ENCODE measurements at regions not wholly inside any gene's neighbourhood (a gene's known extent, or its start where the extent isn't known, plus 50 kb on each side); places are given as distances from the start of the nearest gene placed in this dataset.

DNA sequence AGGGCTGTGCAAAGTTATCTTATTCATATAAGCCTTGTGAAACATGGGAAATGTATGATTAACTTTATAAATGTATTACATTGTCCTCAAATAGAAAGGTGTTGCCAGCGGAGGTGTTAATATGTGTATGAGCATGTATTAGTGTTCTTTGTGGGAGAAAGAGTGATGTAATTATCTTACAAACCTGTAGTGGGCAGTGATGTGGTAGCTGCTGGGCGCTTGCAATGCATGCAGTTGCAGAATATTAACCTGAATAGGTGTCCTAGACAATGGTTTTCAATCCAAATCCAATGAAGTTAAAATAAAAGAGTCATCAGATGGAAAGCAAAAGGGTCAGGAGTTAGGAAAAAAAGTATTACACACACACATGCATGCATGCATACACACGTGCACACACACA lies 881.3 kb upstream of the CADM2 start:
- H3K27ac ChIP-seq, result no peak overlapping the region
- H3K36me3 ChIP-seq, result no peaks in the 10 kb centered on the region
- H3K4me3 ChIP-seq, result no peak overlapping the region
- no peaks in the 10 kb centered on the region for H3K27me3 ChIP-seq
- TF ChIP-seq, protein P1, sequence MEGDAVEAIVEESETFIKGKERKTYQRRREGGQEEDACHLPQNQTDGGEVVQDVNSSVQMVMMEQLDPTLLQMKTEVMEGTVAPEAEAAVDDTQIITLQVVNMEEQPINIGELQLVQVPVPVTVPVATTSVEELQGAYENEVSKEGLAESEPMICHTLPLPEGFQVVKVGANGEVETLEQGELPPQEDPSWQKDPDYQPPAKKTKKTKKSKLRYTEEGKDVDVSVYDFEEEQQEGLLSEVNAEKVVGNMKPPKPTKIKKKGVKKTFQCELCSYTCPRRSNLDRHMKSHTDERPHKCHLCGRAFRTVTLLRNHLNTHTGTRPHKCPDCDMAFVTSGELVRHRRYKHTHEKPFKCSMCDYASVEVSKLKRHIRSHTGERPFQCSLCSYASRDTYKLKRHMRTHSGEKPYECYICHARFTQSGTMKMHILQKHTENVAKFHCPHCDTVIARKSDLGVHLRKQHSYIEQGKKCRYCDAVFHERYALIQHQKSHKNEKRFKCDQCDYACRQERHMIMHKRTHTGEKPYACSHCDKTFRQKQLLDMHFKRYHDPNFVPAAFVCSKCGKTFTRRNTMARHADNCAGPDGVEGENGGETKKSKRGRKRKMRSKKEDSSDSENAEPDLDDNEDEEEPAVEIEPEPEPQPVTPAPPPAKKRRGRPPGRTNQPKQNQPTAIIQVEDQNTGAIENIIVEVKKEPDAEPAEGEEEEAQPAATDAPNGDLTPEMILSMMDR (IDR thresholded peaks at IDR 0.05), result no peak
- intact Hi-C loops (cut with DNase I; ENCODE audit: low total_unique reads), result no loop called here
- no peaks in the 10 kb centered on the region for H3K9me3 ChIP-seq
- DNase-seq, result no peak
- H3K4me1 ChIP-seq, result no peaks in the 10 kb centered on the region

DNA sequence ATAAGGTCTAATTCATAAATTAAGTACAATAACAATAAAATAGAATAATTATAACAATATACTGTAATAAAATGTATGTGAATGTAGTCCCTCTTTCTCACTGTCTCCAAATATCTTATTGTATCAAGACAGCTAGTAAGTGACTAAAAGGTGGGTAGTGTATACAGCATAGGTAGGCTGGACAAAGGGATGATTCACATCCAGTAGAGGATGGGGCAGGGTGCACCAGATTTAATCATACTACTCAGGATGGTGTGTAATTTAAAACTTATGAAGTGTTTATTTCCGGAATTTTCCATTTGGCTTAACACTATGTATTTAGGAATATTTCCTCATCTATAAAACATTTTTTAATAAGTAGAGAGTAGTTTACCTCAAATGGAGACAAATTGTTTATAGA lies 876.1 kb upstream of the CADM2 start:
- no peak overlapping the region for H3K4me3 ChIP-seq
- H3K27ac ChIP-seq, result no peak overlapping the region
- intact Hi-C loops (cut with DNase I; ENCODE audit: low total_unique reads), result no loop called here
- H3K9me3 ChIP-seq, result no peaks in the 10 kb centered on the region
- H3K36me3 ChIP-seq, result no peaks in the 10 kb centered on the region
- DNase-seq, result no peak
- TF ChIP-seq, protein P1 (IDR thresholded peaks at IDR 0.05), result no peak
- H3K27me3 ChIP-seq, result no peaks in the 10 kb centered on the region
- H3K4me1 ChIP-seq, result no peaks in the 10 kb centered on the region

DNA sequence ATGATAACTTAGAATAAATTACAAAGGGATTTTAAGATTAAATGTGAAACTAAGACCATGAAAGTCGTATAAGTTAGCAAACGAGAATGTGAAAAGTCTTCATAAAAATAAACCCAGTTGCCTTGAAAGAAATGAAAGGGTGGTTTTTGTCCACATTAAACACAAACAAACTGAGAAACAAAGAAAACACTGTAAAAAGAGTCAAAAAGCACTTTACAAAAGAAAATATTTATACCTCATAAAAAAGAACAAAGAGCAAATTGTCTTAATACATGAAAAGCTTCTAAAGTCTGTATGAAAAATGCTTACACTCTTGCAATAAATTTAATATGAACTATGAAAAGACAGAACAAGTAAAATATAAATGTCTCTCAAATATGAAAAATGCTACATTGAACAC lies 865.9 kb upstream of the CADM2 start:
- intact Hi-C loops (cut with DNase I; ENCODE audit: low total_unique reads), result no loop called here
- H3K4me3 ChIP-seq, result no peak overlapping the region
- TF ChIP-seq, protein P1 (IDR thresholded peaks at IDR 0.05), result no peak
- no peaks in the 10 kb centered on the region for H3K9me3 ChIP-seq
- no peaks in the 10 kb centered on the region for H3K27me3 ChIP-seq
- H3K36me3 ChIP-seq, result no peaks in the 10 kb centered on the region
- no peak for DNase-seq
- H3K4me1 ChIP-seq, result no peaks in the 10 kb centered on the region
- H3K27ac ChIP-seq, result no peak overlapping the region

DNA sequence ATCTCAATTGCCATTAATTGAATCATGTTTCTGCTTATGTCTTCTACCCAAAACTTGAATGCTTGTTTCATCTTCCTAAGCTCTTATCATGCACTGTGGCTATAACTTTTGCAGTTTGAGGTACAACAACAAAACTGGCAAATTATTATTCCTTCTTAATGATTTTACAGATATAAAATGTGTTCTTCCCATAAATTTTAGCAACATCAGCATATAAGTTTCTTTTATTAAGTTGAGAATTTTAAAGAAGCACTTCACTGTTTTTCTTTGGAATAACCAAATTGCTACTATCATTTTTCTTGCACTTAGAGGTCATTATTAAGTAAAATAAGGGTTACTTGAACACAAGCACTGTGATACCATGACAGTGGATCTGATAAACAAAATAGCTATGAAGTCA lies 862.6 kb upstream of the CADM2 start:
- intact Hi-C loops (cut with DNase I; ENCODE audit: low total_unique reads), result no loop called here
- TF ChIP-seq, protein P1 (IDR thresholded peaks at IDR 0.05), result no peak
- no peak for DNase-seq
- Histone ChIP-seq H3K4me1 (no peaks in the 10 kb centered on the region), H3K27ac (no peak overlapping the region), H3K36me3 (no peaks in the 10 kb centered on the region), H3K27me3 (no peaks in the 10 kb centered on the region), H3K4me3 (no peak overlapping the region), H3K9me3 (no peaks in the 10 kb centered on the region)

DNA sequence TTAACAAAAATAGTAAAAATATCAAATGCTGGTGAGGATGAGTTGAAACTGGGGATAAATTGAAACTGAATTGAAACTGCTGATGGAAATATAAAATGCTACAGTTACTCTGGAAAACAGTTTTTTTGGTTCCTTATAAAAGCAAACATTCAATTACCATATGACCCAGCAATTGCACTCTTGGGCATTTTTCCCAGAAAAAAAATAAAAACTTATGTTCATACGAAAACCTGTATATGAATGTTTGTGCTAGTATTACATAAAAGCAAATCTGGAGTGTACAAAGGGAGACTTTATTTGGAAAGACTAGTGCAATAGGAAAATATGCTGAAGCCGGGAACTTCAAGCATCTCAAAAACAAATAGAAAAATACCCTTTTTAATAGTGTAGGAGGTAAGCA lies 857.9 kb upstream of the CADM2 start:
- Histone ChIP-seq H3K9me3 (no peaks in the 10 kb centered on the region), H3K4me1 (no peaks in the 10 kb centered on the region), H3K36me3 (no peaks in the 10 kb centered on the region), H3K27me3 (no peaks in the 10 kb centered on the region), H3K27ac (no peak overlapping the region), H3K4me3 (no peak overlapping the region)
- TF ChIP-seq, protein P1 (IDR thresholded peaks at IDR 0.05), result no peak
- DNase-seq, result no peak
- intact Hi-C loops (cut with DNase I; ENCODE audit: low total_unique reads), result no loop called here

DNA sequence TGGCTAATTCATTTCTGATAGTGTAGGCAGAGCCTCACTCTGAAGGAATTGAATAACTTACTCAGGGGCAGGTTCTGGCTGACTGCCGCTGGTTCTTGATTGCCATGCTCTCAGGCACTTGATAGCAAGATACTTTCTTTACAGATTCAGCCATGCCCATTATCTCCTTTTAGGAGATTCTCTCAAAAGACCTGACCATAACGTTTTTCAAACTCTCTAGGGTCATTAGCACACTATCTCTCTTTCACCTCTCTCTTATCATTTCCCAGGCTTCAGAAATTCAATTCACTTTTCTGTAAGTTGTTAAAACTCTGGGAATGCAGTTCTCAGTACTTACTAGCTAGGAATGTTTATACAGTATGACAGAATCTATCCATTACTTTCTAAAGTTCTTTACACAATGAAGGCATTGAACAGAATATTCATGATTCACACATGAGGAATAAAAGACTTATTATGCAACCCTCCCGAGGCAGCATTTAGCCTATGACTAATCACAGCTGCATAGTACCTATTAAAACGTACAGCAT lies 850.3 kb upstream of the CADM2 start:
- Histone ChIP-seq H3K9me3 (no peaks in the 10 kb centered on the region), H3K27ac (no peak overlapping the region), H3K27me3 (no peaks in the 10 kb centered on the region), H3K4me3 (no peak overlapping the region), H3K36me3 (no peaks in the 10 kb centered on the region), H3K4me1 (no peaks in the 10 kb centered on the region)
- no peak for DNase-seq
- TF ChIP-seq, protein P1 (IDR thresholded peaks at IDR 0.05), result no peak
- intact Hi-C loops (cut with DNase I; ENCODE audit: low total_unique reads), result no loop called here
